ENCODE measurements at regions not wholly inside any gene's neighbourhood (a gene's known extent, or its start where the extent isn't known, plus 50 kb on each side); places are given as distances from the start of the nearest gene placed in this dataset.

DNA sequence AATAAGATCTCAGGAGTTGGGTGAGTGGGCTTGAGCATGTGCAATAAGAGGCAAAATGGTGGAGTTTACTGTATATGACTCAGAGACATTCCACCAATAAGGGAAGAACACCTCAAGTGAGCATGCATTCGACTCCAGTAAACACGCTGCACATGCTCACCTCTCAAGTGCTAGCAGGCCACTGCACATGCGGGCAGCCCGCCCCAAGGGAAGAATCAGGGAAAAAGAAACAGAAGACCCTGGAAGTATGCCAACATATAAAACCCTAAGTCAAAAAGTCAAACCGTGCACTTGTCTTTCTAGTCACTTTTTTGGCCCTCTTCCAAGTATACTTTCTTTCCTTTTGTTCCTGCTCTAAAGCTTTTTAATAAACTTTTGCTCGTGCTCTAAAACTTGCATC lies 245.3 kb upstream of the RASA1 start:
- Mint-ChIP-seq H3K4me1 (ENCODE audit: low read depth) (peaks cover 5% of the 10 kb centered on the region), H3K4me3 (ENCODE audit: unreplicated experiment) (no peak overlapping the region), H3K27ac (ENCODE audit: unreplicated experiment) (no peak overlapping the region), H3K36me3 (ENCODE audit: low read depth) (peaks cover 2% of the 10 kb centered on the region), H3K9me3 (ENCODE audit: low read depth) (peaks cover 11% of the 10 kb centered on the region), H3K27me3 (ENCODE audit: low read depth) (peaks cover 20% of the 10 kb centered on the region)
- TF ChIP-seq, protein P1, sequence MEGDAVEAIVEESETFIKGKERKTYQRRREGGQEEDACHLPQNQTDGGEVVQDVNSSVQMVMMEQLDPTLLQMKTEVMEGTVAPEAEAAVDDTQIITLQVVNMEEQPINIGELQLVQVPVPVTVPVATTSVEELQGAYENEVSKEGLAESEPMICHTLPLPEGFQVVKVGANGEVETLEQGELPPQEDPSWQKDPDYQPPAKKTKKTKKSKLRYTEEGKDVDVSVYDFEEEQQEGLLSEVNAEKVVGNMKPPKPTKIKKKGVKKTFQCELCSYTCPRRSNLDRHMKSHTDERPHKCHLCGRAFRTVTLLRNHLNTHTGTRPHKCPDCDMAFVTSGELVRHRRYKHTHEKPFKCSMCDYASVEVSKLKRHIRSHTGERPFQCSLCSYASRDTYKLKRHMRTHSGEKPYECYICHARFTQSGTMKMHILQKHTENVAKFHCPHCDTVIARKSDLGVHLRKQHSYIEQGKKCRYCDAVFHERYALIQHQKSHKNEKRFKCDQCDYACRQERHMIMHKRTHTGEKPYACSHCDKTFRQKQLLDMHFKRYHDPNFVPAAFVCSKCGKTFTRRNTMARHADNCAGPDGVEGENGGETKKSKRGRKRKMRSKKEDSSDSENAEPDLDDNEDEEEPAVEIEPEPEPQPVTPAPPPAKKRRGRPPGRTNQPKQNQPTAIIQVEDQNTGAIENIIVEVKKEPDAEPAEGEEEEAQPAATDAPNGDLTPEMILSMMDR (IDR thresholded peaks at IDR 0.05) = no peak
- DNase-seq (ENCODE audit: low spot score) = no peak

DNA sequence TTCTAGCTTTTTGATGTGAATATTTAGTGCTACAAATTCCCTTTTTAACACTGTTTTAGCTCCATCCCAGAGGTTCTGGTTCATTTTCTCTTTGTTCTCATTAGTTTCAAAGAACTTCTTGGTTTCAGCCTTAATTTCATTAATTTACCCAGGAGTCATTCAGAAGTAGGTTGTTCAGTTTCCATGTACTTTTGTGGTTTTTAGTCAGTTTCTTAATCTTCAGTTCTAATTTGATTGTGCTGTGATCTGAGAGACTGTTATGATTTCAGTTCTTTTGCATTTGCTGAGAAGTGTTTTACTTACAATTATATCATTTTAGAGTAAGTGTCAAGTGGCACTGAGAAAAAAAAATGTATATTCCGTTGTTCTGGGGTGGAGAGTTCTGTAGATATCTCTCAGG lies 240.1 kb upstream of the RASA1 start:
- Mint-ChIP-seq H3K27me3 (ENCODE audit: low read depth) (peaks cover 39% of the 10 kb centered on the region), H3K27ac (ENCODE audit: unreplicated experiment) (no peak overlapping the region), H3K4me1 (ENCODE audit: low read depth) (no peaks in the 10 kb centered on the region), H3K36me3 (ENCODE audit: low read depth) (peaks cover 2% of the 10 kb centered on the region), H3K4me3 (ENCODE audit: unreplicated experiment) (no peak overlapping the region), H3K9me3 (ENCODE audit: low read depth) (peaks cover 18% of the 10 kb centered on the region)
- TF ChIP-seq, protein P1 (IDR thresholded peaks at IDR 0.05) = no peak
- no peak for DNase-seq (ENCODE audit: low spot score)

DNA sequence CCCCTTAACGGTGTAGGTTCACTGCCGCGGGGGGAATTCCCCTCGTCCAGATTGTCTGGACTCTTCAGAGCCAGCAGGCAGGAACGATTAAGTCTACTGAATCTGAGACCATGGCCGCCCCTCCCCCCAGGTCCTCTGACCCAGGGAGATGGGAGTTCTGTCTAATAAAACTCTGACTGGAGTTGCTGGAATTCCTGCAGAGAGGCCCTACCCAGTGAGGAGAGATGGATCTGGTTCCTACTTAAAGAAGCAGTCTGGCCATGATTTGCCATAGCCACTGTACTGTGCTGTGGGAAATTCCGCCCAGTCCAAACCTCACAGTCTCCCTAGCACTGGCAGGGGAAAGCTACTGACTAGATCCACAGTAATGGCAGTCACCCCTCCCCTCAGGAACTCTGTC lies 237.7 kb upstream of the RASA1 start:
- peaks cover 51% of the 10 kb centered on the region for H3K27me3 Mint-ChIP-seq (ENCODE audit: low read depth)
- H3K27ac Mint-ChIP-seq (ENCODE audit: unreplicated experiment) = no peak overlapping the region
- TF ChIP-seq, protein P1 (IDR thresholded peaks at IDR 0.05) = no peak
- peaks cover 7% of the 10 kb centered on the region for H3K9me3 Mint-ChIP-seq (ENCODE audit: low read depth)
- no peak for DNase-seq (ENCODE audit: low spot score)
- H3K4me3 Mint-ChIP-seq (ENCODE audit: unreplicated experiment) = no peak overlapping the region
- no peaks in the 10 kb centered on the region for H3K4me1 Mint-ChIP-seq (ENCODE audit: low read depth)
- no peaks in the 10 kb centered on the region for H3K36me3 Mint-ChIP-seq (ENCODE audit: low read depth)

DNA sequence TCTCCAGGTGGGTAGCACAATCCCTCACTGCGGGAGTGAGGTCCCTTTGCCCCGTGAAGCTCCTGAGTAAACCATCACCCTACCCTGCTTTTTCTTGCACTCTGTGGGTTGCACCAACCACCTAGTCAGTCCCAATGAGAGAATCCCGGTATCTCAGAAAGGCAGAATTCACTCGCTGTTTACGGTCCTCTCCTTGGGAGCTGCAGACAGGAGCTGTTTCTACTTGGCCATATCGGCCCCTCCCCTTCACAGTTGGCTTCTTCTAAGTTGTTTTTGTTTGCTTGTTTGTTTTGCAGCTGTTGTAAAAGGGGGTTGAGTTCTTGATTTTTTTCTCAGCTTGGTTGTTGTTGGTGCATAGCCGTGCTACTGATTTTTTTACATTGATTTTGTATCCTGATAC lies 237.0 kb upstream of the RASA1 start:
- H3K27me3 Mint-ChIP-seq (ENCODE audit: low read depth) = peaks cover 53% of the 10 kb centered on the region
- H3K9me3 Mint-ChIP-seq (ENCODE audit: low read depth) = peaks cover 7% of the 10 kb centered on the region
- H3K36me3 Mint-ChIP-seq (ENCODE audit: low read depth) = no peaks in the 10 kb centered on the region
- H3K4me3 Mint-ChIP-seq (ENCODE audit: unreplicated experiment) = no peak overlapping the region
- no peaks in the 10 kb centered on the region for H3K4me1 Mint-ChIP-seq (ENCODE audit: low read depth)
- TF ChIP-seq, protein P1 (IDR thresholded peaks at IDR 0.05) = no peak
- no peak for DNase-seq (ENCODE audit: low spot score)
- no peak overlapping the region for H3K27ac Mint-ChIP-seq (ENCODE audit: unreplicated experiment)

DNA sequence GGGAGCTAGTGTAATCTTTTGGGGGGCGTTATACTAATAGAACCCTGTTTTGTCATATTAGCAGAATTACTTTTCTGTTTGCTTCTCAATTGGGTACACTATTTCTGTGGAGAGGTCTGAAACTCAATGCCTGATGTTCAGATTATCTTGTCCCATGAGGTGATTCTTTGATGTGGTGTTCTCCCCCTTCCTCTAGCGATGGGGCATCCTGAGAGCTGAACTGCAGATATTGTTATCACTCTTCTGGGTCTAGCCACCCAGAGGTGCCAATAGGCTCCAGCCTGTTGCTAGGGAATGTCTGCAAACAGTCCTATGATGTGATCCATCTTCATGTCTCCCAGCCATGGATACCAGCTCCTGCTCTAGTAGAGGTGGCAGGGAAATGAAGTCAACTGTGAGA lies 233.1 kb upstream of the RASA1 start:
- Mint-ChIP-seq H3K27me3 (ENCODE audit: low read depth) (peaks cover 31% of the 10 kb centered on the region), H3K4me1 (ENCODE audit: low read depth) (no peaks in the 10 kb centered on the region), H3K9me3 (ENCODE audit: low read depth) (peaks cover 13% of the 10 kb centered on the region), H3K36me3 (ENCODE audit: low read depth) (no peaks in the 10 kb centered on the region), H3K27ac (ENCODE audit: unreplicated experiment) (no peak overlapping the region), H3K4me3 (ENCODE audit: unreplicated experiment) (no peak overlapping the region)
- TF ChIP-seq, protein P1 (IDR thresholded peaks at IDR 0.05) = no peak
- DNase-seq (ENCODE audit: low spot score) = no peak

Data from chondrocyte (in vitro differentiated cells).